LNCAP (cell line): ENCODE measurements at regions not wholly inside any gene's neighbourhood (a gene's known extent, or its start where the extent isn't known, plus 50 kb on each side); places are given as distances from the start of the nearest gene placed in this dataset.

Experiments
- CTCF ChIP-seq: fragments of 450-650 bp; IDR thresholded peaks from 2 replicates; pipeline ENCODE4 v1.5.1; 2017; ENCODE audit warnings: mild to moderate bottlenecking

GRCh38 chr3:18937574-18937973 lies 210.7 kb upstream of the KCNH8 start:
- no peak for TF ChIP-seq CTCF

- no peak for TF ChIP-seq CTCF
These were observed 229.2 kb upstream of the KCNH8 start for GRCh38 chr3:18919158-18919557.

- no peak for TF ChIP-seq CTCF
These were observed 230.4 kb upstream of the KCNH8 start for GRCh38 chr3:18917923-18918322.

- no peak for TF ChIP-seq CTCF
These were observed 246.1 kb upstream of the KCNH8 start for GRCh38 chr3:18902081-18902793.

GRCh38 chr3:18901571-18901970 lies 246.7 kb upstream of the KCNH8 start:
- TF ChIP-seq CTCF: no peak

GRCh38 chr3:18900994-18901393 lies 247.3 kb upstream of the KCNH8 start:
- TF ChIP-seq CTCF: no peak

GRCh38 chr3:18898911-18899310 lies 249.4 kb upstream of the KCNH8 start:
- TF ChIP-seq CTCF: no peak

- TF ChIP-seq CTCF: no peak
These were observed 255.6 kb upstream of the KCNH8 start for GRCh38 chr3:18892756-18893155.
